ENCODE measurements at regions not wholly inside any gene's neighbourhood (a gene's known extent, or its start where the extent isn't known, plus 50 kb on each side); places are given as distances from the start of the nearest gene placed in this dataset.

GRCh38 chr4:130542953-130543352 lies 1447.0 kb downstream of the C4orf33 start:
- TF ChIP-seq CTCF (IDR thresholded peaks at IDR 0.05) (no peak), POLR2A (IDR thresholded peaks at IDR 0.05) (no peak)
